Activated T-cell treated with anti-CD3 and anti-CD28 coated beads, Interleukin-2, amount 50 U/mL, for 4 hours (primary cell): ENCODE measurements at regions not wholly inside any gene's neighbourhood (a gene's known extent, or its start where the extent isn't known, plus 50 kb on each side); places are given as distances from the start of the nearest gene placed in this dataset.
"Not testable (repeated sequence)": the region's sequence is repeated elsewhere in the genome, so short reads cannot be mapped to it uniquely, and the experiment has no call there.

Source experiments
- ATAC-seq, 2 donors: fragments of 200-7000 bp; cut with Tn5 transposase; one replicate each; pipeline ENCODE4 v1.10.0; 2021
- DNase-seq: peaks from one replicate; pipeline ENCODE4 v3.0.0-alpha.2; 2020
- H3K27me3 Mint-ChIP-seq: one replicate; pipeline ENCODE4 v1.8.0; 2021; ENCODE audit warnings: low read depth, mixed read lengths
- H3K36me3 Mint-ChIP-seq: one replicate; pipeline ENCODE4 v1.8.0; 2022; ENCODE audit warnings: mixed read lengths; ENCODE audit not compliant: insufficient read depth
- H3K4me1 Mint-ChIP-seq: one replicate; pipeline ENCODE4 v1.8.0; 2021; ENCODE audit warnings: low read depth, mixed read lengths
- H3K4me3 Mint-ChIP-seq: one replicate; pipeline ENCODE4 v1.8.0; 2021; ENCODE audit warnings: mild to moderate bottlenecking, moderate library complexity, mixed read lengths
- H3K9me3 Mint-ChIP-seq: one replicate; pipeline ENCODE4 v1.8.0; 2021; ENCODE audit warnings: mixed read lengths

GRCh38 chr2:365367-366275 is 77.7 kb upstream of the ALKAL2 start:
- H3K36me3 Mint-ChIP-seq, result no peaks in the 10 kb centered on the region
- no peaks in the 10 kb centered on the region for H3K4me1 Mint-ChIP-seq
- no peak for ATAC-seq
- DNase-seq, result no peak
- no peaks in the 10 kb centered on the region for H3K9me3 Mint-ChIP-seq
- H3K27me3 Mint-ChIP-seq, result peaks cover 14% of the 10 kb centered on the region
- H3K4me3 Mint-ChIP-seq, result no peak overlapping the region

- no peak for DNase-seq
- peaks cover 22% of the 10 kb centered on the region for H3K27me3 Mint-ChIP-seq
- H3K9me3 Mint-ChIP-seq, result no peaks in the 10 kb centered on the region
- ATAC-seq, result no peak
- no peak overlapping the region for H3K4me3 Mint-ChIP-seq
- H3K36me3 Mint-ChIP-seq, result no peaks in the 10 kb centered on the region
- no peaks in the 10 kb centered on the region for H3K4me1 Mint-ChIP-seq
Observed at GRCh38 chr2:363824-364470, 76.1 kb upstream of the ALKAL2 start.

GRCh38 chr2:362924-363323 is 75.0 kb upstream of the ALKAL2 start:
- no peak for ATAC-seq
- Mint-ChIP-seq H3K27me3 (peaks cover 24% of the 10 kb centered on the region), H3K9me3 (no peaks in the 10 kb centered on the region)

GRCh38 chr2:360124-360523 is 72.2 kb upstream of the ALKAL2 start:
- Mint-ChIP-seq H3K4me1 (no peaks in the 10 kb centered on the region), H3K27me3 (peaks cover 38% of the 10 kb centered on the region), H3K36me3 (no peaks in the 10 kb centered on the region), H3K9me3 (no peaks in the 10 kb centered on the region), H3K4me3 (no peak overlapping the region)
- DNase-seq (no peak), ATAC-seq (no peak)

More at GRCh38 chr2:362924-363323, 75.0 kb upstream of the ALKAL2 start:
- Mint-ChIP-seq H3K4me1 (no peaks in the 10 kb centered on the region), H3K36me3 (no peaks in the 10 kb centered on the region), H3K4me3 (no peak overlapping the region)
- DNase-seq, result no peak

GRCh38 chr2:359047-359446 is 71.2 kb upstream of the ALKAL2 start:
- Mint-ChIP-seq H3K4me3 (no peak overlapping the region), H3K27me3 (peaks cover 48% of the 10 kb centered on the region), H3K4me1 (no peaks in the 10 kb centered on the region), H3K36me3 (no peaks in the 10 kb centered on the region), H3K9me3 (no peaks in the 10 kb centered on the region)
- DNase-seq (no peak), ATAC-seq (no peak)

- no peak for ATAC-seq
- Mint-ChIP-seq H3K4me1 (no peaks in the 10 kb centered on the region), H3K27me3 (peaks cover 45% of the 10 kb centered on the region), H3K9me3 (no peaks in the 10 kb centered on the region), H3K4me3 (no peak overlapping the region), H3K36me3 (no peaks in the 10 kb centered on the region)
- DNase-seq, result no peak
Observed at GRCh38 chr2:357811-358210, 69.9 kb upstream of the ALKAL2 start.

- DNase-seq, ATAC-seq, H3K9me3 Mint-ChIP-seq, H3K4me1 Mint-ChIP-seq, H3K4me3 Mint-ChIP-seq, H3K36me3 Mint-ChIP-seq: not testable (repeated sequence)
- peaks cover 47% of the 10 kb centered on the region for H3K27me3 Mint-ChIP-seq
Observed at GRCh38 chr2:356304-356703, 68.4 kb upstream of the ALKAL2 start.

GRCh38 chr2:355773-356172 is 67.9 kb upstream of the ALKAL2 start:
- peaks cover 52% of the 10 kb centered on the region for H3K27me3 Mint-ChIP-seq
- no peak overlapping the region for H3K4me3 Mint-ChIP-seq
- DNase-seq (no peak), ATAC-seq (no peak)
- no peaks in the 10 kb centered on the region for H3K4me1 Mint-ChIP-seq
- H3K36me3 Mint-ChIP-seq, result no peaks in the 10 kb centered on the region
- H3K9me3 Mint-ChIP-seq, result no peaks in the 10 kb centered on the region

- no peak for DNase-seq
- Mint-ChIP-seq H3K4me1 (no peaks in the 10 kb centered on the region), H3K4me3 (no peak overlapping the region), H3K9me3 (no peaks in the 10 kb centered on the region), H3K36me3 (no peaks in the 10 kb centered on the region), H3K27me3 (peaks cover 53% of the 10 kb centered on the region)
- no peak for ATAC-seq
Observed at GRCh38 chr2:352696-353095, 64.8 kb upstream of the ALKAL2 start.

- Mint-ChIP-seq H3K4me1 (no peaks in the 10 kb centered on the region), H3K36me3 (no peaks in the 10 kb centered on the region), H3K9me3 (no peaks in the 10 kb centered on the region), H3K27me3 (peaks cover 27% of the 10 kb centered on the region), H3K4me3 (no peak overlapping the region)
- DNase-seq, result no peak
- ATAC-seq, result no peak
Observed at GRCh38 chr2:349390-349789, 61.5 kb upstream of the ALKAL2 start.

- Mint-ChIP-seq H3K9me3 (no peaks in the 10 kb centered on the region), H3K27me3 (peaks cover 21% of the 10 kb centered on the region), H3K36me3 (no peaks in the 10 kb centered on the region), H3K4me3 (no peak overlapping the region), H3K4me1 (peaks cover under 1% of the 10 kb centered on the region)
- DNase-seq (no peak), ATAC-seq (no peak)
Observed at GRCh38 chr2:348361-348916, 60.5 kb upstream of the ALKAL2 start.

GRCh38 chr2:344811-345210 is 56.9 kb upstream of the ALKAL2 start:
- H3K36me3 Mint-ChIP-seq, result no peaks in the 10 kb centered on the region
- peaks cover 4% of the 10 kb centered on the region for H3K4me1 Mint-ChIP-seq
- H3K9me3 Mint-ChIP-seq, result no peaks in the 10 kb centered on the region
- DNase-seq, result no peak
- no peak overlapping the region for H3K4me3 Mint-ChIP-seq
- no peak for ATAC-seq
- peaks cover 25% of the 10 kb centered on the region for H3K27me3 Mint-ChIP-seq

- Mint-ChIP-seq H3K27me3 (peaks cover 31% of the 10 kb centered on the region), H3K36me3 (peaks cover 2% of the 10 kb centered on the region)
Observed at GRCh38 chr2:343355-343754, 55.5 kb upstream of the ALKAL2 start.

GRCh38 chr2:341912-342311 is 54.0 kb upstream of the ALKAL2 start:
- Mint-ChIP-seq H3K9me3 (peaks cover 20% of the 10 kb centered on the region), H3K4me3 (no peak overlapping the region), H3K36me3 (peaks cover 6% of the 10 kb centered on the region), H3K27me3 (peaks cover 28% of the 10 kb centered on the region), H3K4me1 (peaks cover 4% of the 10 kb centered on the region)
- ATAC-seq (no peak), DNase-seq (no peak)

More at GRCh38 chr2:343355-343754, 55.5 kb upstream of the ALKAL2 start:
- Mint-ChIP-seq H3K9me3 (peaks cover 7% of the 10 kb centered on the region), H3K4me1 (peaks cover 4% of the 10 kb centered on the region), H3K4me3 (no peak overlapping the region)
- ATAC-seq, result no peak
- no peak for DNase-seq
